ENCODE measurements at regions not wholly inside any gene's neighbourhood (a gene's known extent, or its start where the extent isn't known, plus 50 kb on each side); places are given as distances from the start of the nearest gene placed in this dataset.

DNA sequence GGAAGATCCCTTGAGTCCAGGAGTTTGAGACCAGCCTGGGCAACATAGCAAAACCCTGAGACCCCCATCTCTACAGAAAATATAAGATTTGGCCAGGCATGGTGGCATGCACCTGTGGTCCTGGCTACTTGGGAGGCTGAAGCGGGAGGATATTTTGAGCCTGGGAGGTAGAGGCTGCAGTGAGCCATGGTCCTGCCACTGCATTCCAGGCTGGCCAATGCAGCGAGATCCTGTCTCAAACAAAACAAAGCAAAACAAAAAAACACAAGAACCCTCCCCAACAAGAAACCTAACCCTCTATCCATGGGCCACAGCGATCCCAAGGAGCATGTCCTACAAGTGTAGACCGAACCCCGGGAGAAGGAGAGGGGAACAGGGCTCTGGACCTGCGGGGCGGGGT, 133.3 kb downstream of the MGAT5B start:
- no peak for ATAC-seq
- no peaks in the 10 kb centered on the region for H3K36me3 Mint-ChIP-seq
- no peak overlapping the region for H3K27ac Mint-ChIP-seq
- no peaks in the 10 kb centered on the region for H3K9me3 Mint-ChIP-seq
- no peak for DNase-seq (ENCODE audit: low spot score in 2 of 2)
- no peak overlapping the region for H3K4me3 Mint-ChIP-seq
- H3K4me1 Mint-ChIP-seq: peaks cover 24% of the 10 kb centered on the region

DNA sequence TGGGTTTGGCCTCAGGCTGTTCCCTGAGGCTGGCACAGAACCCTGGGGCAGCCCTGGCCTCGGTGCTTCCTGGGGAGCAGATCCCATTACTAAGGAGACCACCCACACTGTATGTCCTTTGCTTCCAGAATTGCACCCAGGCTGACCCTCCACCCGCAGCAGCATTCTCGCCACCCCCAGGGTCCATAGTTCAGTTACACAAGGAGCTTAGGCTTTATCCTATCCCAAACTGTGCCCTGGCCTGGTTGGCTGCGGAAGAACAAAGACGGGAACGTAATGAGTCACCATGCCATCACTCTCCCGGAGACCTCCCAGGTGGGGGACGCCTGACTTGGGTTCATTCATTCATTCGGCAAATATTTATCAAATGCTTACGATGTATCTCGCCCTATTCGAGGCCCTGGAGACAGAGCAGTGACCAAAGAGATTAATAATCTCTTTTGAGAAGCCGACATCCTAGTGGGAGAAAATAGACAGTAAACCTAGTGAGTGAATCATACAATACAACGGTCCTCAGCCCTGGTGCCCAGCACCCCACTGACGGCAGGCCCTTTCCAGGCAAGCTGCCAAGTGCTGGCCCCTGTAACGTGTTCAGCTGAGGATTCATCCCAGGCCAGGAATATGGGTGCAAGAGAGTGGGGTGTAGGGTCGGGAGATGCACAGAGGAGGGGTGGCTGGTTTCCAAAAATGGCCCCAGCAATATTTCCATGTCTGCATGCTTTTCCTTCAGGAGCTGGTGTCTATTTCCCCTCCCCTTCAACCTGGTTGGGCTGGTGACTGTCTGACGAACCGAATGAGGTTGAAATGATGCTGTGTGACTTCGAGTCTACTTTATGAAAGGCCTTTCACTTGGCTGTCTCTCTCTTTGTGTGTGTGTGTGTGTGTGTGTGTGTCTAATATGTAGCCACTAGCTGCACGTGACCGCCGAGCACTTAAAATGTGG, 134.2 kb downstream of the MGAT5B start:
- Mint-ChIP-seq H3K4me3 (no peak overlapping the region), H3K4me1 (peaks cover 17% of the 10 kb centered on the region), H3K9me3 (no peaks in the 10 kb centered on the region), H3K36me3 (no peaks in the 10 kb centered on the region), H3K27ac (no peak overlapping the region)
- DNase-seq (ENCODE audit: low spot score in 2 of 2) (no peak), ATAC-seq (no peak)

DNA sequence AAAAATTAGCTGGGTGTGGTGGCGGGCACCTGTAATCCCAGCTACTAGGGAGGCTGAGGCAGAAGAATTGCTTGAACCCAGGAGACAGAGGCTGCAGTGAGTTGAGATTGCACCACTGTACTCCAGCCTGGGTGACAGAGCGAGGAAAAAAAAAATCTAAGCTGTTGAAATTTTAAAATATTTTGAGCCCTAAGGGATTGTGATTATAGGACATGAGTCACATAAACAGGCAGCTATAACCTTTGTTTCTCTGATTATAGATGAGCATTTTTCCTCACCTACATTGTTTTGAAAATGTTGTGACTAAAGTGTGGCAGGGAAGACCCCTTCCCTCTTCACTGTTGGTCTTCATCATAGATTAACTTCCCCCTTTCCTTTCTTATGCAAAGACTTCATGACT, 135.5 kb downstream of the MGAT5B start:
- H3K4me3 Mint-ChIP-seq: no peak overlapping the region
- H3K27ac Mint-ChIP-seq: no peak overlapping the region
- no peak for ATAC-seq
- H3K9me3 Mint-ChIP-seq: no peaks in the 10 kb centered on the region
- peaks cover 4% of the 10 kb centered on the region for H3K4me1 Mint-ChIP-seq
- DNase-seq (ENCODE audit: low spot score in 2 of 2): no peak
- no peaks in the 10 kb centered on the region for H3K36me3 Mint-ChIP-seq

- H3K4me1 Mint-ChIP-seq: no peaks in the 10 kb centered on the region
- ATAC-seq (no peak), DNase-seq (ENCODE audit: low spot score in 2 of 2) (no peak)
- H3K36me3 Mint-ChIP-seq: no peaks in the 10 kb centered on the region
- H3K9me3 Mint-ChIP-seq: peaks cover 5% of the 10 kb centered on the region
- H3K27ac Mint-ChIP-seq: no peak overlapping the region
- H3K4me3 Mint-ChIP-seq: no peak overlapping the region
Measured at GRCh38 chr17:77006971-77007649, 133.7 kb upstream of the SEC14L1 start.

- Mint-ChIP-seq H3K4me1 (no peaks in the 10 kb centered on the region), H3K36me3 (no peaks in the 10 kb centered on the region), H3K27ac (no peak overlapping the region), H3K9me3 (peaks cover 5% of the 10 kb centered on the region), H3K4me3 (no peak overlapping the region)
- ATAC-seq (no peak), DNase-seq (ENCODE audit: low spot score in 2 of 2) (no peak)
Measured at GRCh38 chr17:77009877-77010276, 130.9 kb upstream of the SEC14L1 start.

DNA sequence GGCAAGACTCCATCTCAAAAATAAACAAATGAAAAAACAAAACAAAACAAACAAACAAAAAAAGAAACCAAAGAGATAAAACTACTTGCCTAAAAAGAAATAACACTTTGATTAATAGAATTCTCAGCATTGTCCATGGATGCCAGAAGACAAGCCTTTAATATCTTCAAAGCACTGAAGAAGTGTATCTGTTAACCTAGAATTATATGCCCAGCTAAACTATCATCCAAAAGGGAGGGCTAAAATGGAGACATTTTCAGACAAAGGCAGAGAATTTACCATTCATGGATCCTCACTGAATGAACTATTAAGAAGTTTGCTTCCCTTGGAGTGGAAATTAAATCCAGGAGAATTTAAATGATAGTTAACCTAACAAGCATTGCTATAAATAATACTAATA, 130.1 kb upstream of the SEC14L1 start:
- Mint-ChIP-seq H3K27ac (no peak overlapping the region), H3K9me3 (peaks cover 5% of the 10 kb centered on the region), H3K36me3 (no peaks in the 10 kb centered on the region), H3K4me3 (no peak overlapping the region), H3K4me1 (no peaks in the 10 kb centered on the region)
- no peak for DNase-seq (ENCODE audit: low spot score in 2 of 2)
- no peak for ATAC-seq

DNA sequence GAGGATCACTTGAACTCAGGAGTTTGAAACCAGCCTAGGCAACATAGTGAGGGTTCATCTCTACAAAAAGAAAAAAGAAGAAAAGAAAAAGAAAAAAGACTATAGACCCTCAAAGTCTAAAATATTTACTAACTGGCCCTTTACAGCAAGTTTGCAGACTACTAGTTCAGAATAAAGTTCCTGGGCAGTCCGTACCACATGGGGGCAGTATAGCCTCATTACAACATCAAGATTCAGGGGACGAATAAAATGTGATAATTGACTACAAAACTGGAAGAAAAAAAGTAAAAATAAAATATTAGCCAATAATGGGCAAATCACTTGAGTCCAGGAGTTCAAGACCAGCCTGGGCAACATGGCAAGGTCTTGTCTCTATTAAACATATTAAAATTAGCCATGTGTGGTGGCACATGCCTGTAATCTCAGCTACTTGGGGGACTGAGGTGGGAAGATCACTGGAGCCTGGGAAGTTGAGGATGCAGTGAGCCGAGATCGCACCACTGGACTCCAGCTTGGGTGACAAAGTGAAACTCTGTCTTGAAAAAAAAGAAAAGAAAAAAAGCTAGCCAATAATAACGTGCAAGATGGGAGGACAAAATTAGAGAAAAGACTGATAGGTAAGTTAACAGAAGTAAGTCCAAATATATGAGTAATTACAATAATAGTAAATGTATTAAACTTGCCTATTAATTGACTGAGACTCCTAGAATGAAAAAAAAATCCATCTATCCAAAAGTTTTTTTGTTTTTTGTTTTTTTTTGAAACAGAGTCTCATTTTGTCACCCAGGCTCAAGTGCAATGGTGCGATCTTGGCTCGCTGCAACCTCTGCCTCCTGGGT, 129.4 kb upstream of the SEC14L1 start:
- H3K9me3 Mint-ChIP-seq: peaks cover 5% of the 10 kb centered on the region
- H3K4me3 Mint-ChIP-seq: no peak overlapping the region
- no peak overlapping the region for H3K27ac Mint-ChIP-seq
- peak; percentile 25 to 70 for DNase-seq (ENCODE audit: low spot score in 2 of 2)
- H3K4me1 Mint-ChIP-seq: no peaks in the 10 kb centered on the region
- ATAC-seq: no peak
- no peaks in the 10 kb centered on the region for H3K36me3 Mint-ChIP-seq

GRCh38 chr17:77018504-77018903, 122.3 kb upstream of the SEC14L1 start:
- Mint-ChIP-seq H3K9me3 (peaks cover 3% of the 10 kb centered on the region), H3K4me3 (no peak overlapping the region), H3K36me3 (no peaks in the 10 kb centered on the region), H3K27ac (no peak overlapping the region), H3K4me1 (no peaks in the 10 kb centered on the region)
- DNase-seq (ENCODE audit: low spot score in 2 of 2) (no peak), ATAC-seq (no peak)

GRCh38 chr17:77019893-77020379, 120.8 kb upstream of the SEC14L1 start:
- Mint-ChIP-seq H3K27ac (no peak overlapping the region), H3K36me3 (no peaks in the 10 kb centered on the region), H3K4me1 (no peaks in the 10 kb centered on the region), H3K9me3 (peaks cover 3% of the 10 kb centered on the region), H3K4me3 (no peak overlapping the region)
- DNase-seq (ENCODE audit: low spot score in 2 of 2) (no peak), ATAC-seq (no peak)

DNA sequence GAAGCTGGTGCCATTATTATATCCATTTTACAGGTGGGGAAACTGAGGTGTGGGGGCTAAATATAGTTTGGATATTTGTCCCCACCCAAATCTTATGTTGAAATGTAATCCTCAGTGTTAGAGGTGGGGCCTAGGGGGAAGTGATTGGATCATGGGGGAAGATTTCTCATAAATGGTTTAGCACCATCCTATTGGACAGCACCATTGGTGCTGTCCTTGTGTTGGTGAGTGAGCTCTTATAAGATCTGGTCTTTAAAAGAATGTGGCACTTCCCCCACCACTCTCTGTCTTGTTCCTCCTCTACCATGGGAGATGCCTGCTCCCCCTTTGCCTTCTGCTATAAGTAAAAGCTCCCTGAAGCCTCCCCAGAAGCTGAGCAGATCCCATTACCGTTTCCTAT, 119.8 kb upstream of the SEC14L1 start:
- Mint-ChIP-seq H3K4me3 (no peak overlapping the region), H3K4me1 (no peaks in the 10 kb centered on the region), H3K9me3 (peaks cover 3% of the 10 kb centered on the region), H3K27ac (no peak overlapping the region), H3K36me3 (no peaks in the 10 kb centered on the region)
- DNase-seq (ENCODE audit: low spot score in 2 of 2) (no peak), ATAC-seq (no peak)

DNA sequence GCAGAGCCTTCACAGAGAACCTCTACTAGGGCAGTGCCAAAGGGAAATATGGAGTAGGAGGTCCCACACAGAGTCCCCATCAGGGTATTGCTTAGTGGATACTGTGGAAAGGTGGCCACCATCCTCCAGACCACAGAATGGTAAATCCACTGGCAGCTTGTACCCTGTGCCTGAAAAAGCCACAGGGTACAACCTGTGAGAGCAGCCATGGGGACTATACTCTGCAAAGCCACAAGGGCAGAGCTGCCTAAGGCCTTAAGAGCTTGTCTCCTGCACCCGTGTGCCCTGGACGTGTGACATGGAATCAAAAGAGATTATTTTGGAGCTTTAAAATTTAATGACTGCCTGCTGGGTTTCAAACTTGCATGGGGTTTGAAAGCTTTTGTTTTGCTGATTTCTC, 118.0 kb upstream of the SEC14L1 start:
- Mint-ChIP-seq H3K27ac (no peak overlapping the region), H3K9me3 (peaks cover 3% of the 10 kb centered on the region), H3K4me3 (no peak overlapping the region), H3K36me3 (no peaks in the 10 kb centered on the region), H3K4me1 (no peaks in the 10 kb centered on the region)
- DNase-seq (ENCODE audit: low spot score in 2 of 2): no peak
- ATAC-seq: no peak

DNA sequence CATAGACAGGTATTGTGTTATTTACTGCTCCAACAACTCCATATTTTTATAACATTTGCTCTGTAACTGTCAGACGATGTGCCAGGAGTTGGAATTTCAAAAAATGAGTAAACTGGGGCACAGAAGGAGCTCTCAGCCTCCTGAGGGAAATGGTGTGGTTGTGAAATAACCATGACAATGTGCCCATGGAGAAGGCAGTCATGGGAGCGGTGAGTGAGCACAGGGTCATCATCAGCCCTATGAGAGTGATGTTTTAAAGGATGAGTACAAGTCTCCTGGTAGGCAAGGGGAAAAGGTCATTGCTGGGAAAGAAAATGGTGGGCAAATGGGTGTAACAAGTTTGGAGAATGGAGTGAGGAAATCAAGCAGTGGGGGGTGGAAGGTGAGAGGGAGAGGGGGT, 115.0 kb upstream of the SEC14L1 start:
- Mint-ChIP-seq H3K9me3 (peaks cover 3% of the 10 kb centered on the region), H3K4me1 (no peaks in the 10 kb centered on the region), H3K4me3 (no peak overlapping the region), H3K36me3 (no peaks in the 10 kb centered on the region), H3K27ac (no peak overlapping the region)
- DNase-seq (ENCODE audit: low spot score in 2 of 2) (no peak), ATAC-seq (no peak)

- DNase-seq (ENCODE audit: low spot score in 2 of 2) (no peak), ATAC-seq (no peak)
- Mint-ChIP-seq H3K4me1 (no peaks in the 10 kb centered on the region), H3K9me3 (peaks cover 4% of the 10 kb centered on the region), H3K36me3 (no peaks in the 10 kb centered on the region), H3K4me3 (no peak overlapping the region), H3K27ac (no peak overlapping the region)
Measured at GRCh38 chr17:77027271-77027889, 113.4 kb upstream of the SEC14L1 start.

DNA sequence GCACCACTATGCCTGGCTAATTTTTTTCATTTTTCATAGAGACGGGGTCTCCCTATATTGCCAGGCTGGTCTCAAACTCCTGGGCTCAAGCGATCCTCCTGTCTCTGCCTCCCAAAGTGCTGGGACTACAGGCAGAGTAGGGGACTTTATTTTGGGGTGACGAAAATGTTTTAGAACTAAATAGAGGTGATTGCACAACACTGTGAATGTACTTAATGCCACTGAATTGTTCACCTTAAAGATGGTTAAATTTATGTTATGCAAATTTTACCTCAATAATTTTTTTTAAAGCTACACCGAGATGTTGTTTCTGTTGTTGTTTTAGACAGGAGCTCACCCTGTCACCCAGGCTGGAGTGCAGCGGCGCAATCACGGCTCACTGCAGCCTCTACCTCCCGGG, 111.9 kb upstream of the SEC14L1 start:
- no peaks in the 10 kb centered on the region for H3K4me1 Mint-ChIP-seq
- H3K9me3 Mint-ChIP-seq: peaks cover 4% of the 10 kb centered on the region
- H3K27ac Mint-ChIP-seq: no peak overlapping the region
- ATAC-seq (no peak), DNase-seq (ENCODE audit: low spot score in 2 of 2) (no peak)
- H3K36me3 Mint-ChIP-seq: no peaks in the 10 kb centered on the region
- H3K4me3 Mint-ChIP-seq: no peak overlapping the region

DNA sequence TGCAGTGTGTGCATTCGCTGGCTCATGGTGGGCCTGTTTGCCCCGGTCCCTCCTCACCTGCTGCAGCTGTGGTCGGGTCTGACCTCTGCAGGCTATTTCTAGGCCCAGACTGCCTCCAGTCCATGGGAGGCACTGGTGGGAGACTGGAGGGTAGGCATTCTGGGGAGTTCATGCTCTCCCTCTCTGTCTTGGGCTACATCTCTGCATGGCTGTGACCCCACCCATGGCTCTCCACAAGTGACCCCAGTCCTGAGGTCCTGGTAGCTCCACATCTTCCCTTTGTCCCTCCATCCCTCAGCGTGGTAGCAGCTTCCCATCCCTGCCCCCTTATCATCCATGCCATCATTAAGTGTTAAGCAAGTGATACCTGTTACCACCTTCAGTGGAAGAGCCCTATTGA, 107.8 kb upstream of the SEC14L1 start:
- H3K27ac Mint-ChIP-seq: no peak overlapping the region
- DNase-seq (ENCODE audit: low spot score in 2 of 2) (no peak), ATAC-seq (no peak)
- H3K36me3 Mint-ChIP-seq: no peaks in the 10 kb centered on the region
- no peak overlapping the region for H3K4me3 Mint-ChIP-seq
- peaks cover 7% of the 10 kb centered on the region for H3K4me1 Mint-ChIP-seq
- H3K9me3 Mint-ChIP-seq: peaks cover 4% of the 10 kb centered on the region

Data from stimulated activated effector memory CD8-positive, alpha-beta T cell treated with anti-CD3 and anti-CD28 coated beads, Interleukin-12 subunit alpha, Interleukin-12 subunit beta, amount 100 ng/mL, for 72 hours (primary cell).